Forelimb muscle (tissue), 1 donor: ENCODE measurements at regions not wholly inside any gene's neighbourhood (a gene's known extent, or its start where the extent isn't known, plus 50 kb on each side); places are given as distances from the start of the nearest gene placed in this dataset.
"Not testable (repeated sequence)": the region's sequence is repeated elsewhere in the genome, so short reads cannot be mapped to it uniquely, and the experiment has no call there.

Experiments
- DNase-seq: peaks from one replicate; pipeline ENCODE4 v3.0.0-alpha.2; 2013; ENCODE audit warnings: low read depth

DNA sequence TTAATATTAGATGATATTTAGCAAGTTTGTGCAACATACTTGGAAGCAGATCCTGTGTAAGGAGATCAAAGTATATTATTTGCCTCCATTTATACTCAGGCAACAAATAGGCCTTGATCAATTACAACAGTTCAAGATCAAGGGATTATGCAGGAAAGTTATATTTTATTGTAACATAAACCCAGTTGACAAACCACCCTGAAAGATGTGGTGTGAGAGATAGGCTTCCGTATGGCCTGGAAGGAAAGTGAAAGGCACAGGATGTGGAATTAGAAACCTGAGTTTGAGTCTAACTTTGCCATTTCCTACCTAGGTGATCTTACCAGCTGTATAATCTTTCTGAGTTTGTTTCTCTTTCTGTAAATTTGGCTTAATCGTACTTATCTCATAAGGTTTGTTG lies 284.1 kb downstream of the BMP4 start:
- DNase-seq: no peak

- no peak for DNase-seq
These were observed 285.9 kb downstream of the BMP4 start for GRCh38 chr14:53670701-53671100.

- DNase-seq: no peak
These were observed 287.7 kb downstream of the BMP4 start for GRCh38 chr14:53668897-53669296.

GRCh38 chr14:53663709-53664108 lies 292.9 kb downstream of the BMP4 start:
- DNase-seq: no peak

DNA sequence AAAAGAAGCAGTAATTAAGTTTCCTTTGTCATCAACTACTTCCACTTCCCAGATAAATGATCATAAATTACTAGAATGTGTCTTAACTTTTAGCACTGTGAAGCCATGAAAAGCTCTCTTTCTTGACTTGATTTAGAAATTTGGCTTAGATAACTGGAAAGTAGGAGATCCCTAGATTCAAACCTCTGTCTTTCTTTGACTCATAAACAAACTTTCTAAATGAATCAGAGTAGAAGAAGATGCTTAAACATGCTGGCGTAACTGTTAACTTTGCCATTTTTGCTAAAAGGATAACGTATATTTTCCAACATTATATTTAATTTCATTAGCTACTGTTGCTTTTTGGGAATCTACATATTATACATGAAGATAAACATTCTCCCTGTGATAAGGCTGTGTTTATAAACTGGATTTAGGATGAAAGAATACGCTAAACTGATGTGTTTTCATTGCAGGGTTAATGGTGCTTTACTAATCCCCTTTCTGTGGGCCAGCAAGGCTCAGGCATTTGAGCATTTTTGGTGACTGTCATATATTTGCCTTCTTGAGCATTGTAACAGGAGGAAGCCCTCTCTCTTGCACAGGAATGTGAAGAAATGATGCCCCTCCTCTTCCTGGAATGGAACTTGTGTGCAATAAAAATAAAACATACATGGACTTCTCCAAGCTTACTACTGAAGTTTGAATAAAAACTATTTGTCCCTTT lies 301.4 kb downstream of the BMP4 start:
- DNase-seq: no peak

GRCh38 chr14:53652068-53652467 lies 304.6 kb downstream of the BMP4 start:
- no peak for DNase-seq

DNA sequence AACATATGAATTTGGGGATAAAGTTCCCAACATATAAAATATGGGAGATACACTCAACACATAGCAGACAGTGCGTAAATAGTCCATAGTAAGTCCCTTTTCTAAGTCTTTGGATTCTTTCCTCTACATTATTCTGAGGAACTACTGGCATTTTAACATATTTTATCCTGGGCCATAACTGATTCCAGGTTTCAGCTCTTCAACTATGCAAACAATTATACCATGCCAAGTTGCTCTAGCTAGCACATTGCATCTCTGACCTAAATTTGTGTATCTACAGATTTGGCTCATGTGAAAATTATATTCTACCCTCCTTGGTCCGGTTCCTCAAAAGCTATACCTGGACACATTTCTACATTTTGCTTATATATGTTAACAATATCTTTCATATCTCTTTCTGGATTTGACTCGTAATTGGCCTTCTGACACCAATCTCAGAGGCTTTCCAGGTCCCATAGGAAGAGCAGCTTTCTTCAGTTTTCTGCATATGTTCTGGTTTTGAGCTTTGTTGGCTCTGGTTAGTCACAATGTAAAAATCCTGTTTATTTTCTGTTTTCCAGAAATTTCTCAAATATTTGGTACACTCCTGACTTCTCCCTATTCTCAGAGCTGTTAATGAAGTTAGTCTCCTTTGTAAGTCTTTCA lies 305.4 kb downstream of the BMP4 start:
- no peak for DNase-seq

DNA sequence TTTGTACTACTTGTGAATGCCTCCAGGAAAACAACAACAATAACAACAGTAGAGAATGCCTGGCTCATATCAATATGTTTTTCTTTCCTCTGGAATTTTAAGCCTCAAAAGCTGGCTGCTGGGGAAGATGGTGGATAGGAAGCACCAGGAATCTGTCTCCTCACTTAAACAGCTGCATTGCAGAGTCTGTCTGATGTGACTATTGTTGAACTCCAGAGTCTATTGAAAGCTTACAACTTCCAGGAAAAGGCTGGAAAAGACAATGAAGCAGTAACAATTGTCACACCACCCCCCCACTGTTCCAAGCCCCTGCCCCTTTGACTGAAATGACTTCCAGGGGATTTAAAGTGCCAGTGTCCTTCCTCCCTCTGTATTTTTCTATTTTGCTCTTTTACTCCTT lies 309.7 kb downstream of the BMP4 start:
- no peak for DNase-seq

GRCh38 chr14:53640695-53641094 lies 315.9 kb downstream of the BMP4 start:
- no peak for DNase-seq

- DNase-seq: no peak
These were observed 317.7 kb downstream of the BMP4 start for GRCh38 chr14:53638966-53639365.

- DNase-seq: no peak
These were observed 321.8 kb downstream of the BMP4 start for GRCh38 chr14:53634793-53635192.

- DNase-seq: no peak
These were observed 326.3 kb downstream of the BMP4 start for GRCh38 chr14:53630336-53630735.

GRCh38 chr14:53628732-53629430 lies 327.7 kb downstream of the BMP4 start:
- DNase-seq: no peak

DNA sequence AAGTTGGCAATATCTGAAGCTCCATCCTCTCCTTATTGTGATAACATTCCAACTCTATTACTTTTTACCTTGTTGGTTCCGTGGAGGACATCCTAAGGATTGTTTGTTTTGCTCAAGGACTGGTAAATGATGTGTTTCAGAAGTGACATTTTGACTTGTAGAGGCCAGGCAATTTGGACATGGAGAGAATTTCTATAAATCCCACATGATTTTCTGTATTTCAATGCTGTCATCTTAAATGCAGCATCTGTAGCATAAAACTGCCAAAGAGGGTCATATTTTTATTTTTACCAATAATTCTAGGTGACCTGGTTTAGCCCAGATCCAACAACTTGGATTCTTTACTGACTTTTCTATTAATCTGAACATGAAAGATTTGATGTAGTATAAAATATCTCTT lies 328.4 kb downstream of the BMP4 start:
- no peak for DNase-seq

- no peak for DNase-seq
These were observed 329.9 kb downstream of the BMP4 start for GRCh38 chr14:53626761-53627160.

DNA sequence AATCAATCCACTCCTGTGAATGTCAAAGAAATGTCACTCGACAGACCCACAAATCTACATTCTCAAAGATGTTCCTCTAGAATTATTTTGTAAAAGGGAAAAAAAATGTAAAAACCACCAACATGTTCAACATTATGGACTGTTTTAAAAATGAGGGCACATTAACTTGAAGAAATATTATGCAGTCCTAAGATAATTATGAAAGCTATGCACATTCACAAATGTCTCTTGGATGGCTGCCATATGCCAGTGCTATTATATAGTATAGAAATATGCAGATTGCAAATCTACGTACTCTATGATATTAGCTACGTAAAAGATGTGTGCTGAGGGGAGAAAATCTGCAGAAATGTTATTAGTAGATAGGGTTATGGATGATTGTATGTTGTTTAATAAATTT lies 334.2 kb downstream of the BMP4 start:
- no peak for DNase-seq

DNA sequence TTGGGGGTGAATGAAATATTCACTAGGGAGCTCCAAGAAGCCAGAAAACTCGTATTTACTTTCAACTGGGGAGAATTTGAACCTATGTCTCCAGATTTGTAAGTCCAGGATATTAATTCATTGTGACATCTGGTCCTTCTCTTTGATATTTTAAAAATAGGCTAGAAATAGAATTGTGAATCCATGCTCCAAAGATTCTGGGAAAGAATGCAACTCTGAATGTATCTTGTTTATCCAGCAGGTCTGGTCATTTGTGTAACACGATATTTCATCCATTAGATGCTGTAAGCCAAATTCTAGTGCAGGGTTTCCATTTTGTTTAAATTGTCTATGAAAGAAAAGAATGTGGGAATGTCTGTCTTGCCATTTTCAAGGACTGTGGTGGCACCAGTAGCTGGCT lies 334.7 kb downstream of the BMP4 start:
- DNase-seq: no peak

DNA sequence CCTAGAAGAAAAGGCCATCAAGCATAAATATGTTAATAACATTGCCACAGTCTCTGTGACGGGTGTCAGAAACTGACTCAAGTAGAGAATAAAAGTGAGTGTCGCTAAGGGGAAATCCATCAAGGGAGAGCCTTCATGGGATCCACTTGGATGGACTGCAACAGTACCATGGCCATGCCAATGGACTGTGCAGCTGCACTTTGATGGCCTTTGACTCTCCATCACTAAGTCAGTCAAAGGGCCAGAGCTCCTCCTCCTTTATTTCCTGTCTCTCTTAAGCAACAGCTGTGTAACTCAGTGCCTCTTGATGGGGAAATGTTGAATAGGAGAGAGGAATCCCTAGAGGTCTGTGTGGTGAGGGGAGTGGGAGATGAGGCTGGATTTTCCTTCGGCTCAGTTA lies 335.2 kb downstream of the BMP4 start:
- no peak for DNase-seq

DNA sequence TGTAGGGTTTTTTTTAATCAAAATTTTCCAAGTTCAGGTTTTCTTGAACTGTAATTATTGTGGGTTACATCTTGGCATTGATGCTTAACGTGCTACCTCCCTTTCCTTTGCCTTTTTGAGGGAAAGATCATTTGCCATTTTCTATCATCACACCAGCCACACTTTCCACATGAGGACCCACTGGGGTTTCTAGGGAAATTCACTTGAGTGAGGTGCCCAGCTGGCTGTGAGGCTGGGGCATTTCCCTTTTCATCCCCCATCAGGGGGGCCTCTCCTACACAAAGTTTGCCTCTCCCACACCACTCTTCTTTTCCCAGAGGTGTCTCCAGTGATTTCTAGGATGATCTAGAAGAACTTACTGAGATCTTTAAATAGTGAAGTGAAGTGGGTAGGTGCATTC lies 335.7 kb downstream of the BMP4 start:
- DNase-seq: no peak

DNA sequence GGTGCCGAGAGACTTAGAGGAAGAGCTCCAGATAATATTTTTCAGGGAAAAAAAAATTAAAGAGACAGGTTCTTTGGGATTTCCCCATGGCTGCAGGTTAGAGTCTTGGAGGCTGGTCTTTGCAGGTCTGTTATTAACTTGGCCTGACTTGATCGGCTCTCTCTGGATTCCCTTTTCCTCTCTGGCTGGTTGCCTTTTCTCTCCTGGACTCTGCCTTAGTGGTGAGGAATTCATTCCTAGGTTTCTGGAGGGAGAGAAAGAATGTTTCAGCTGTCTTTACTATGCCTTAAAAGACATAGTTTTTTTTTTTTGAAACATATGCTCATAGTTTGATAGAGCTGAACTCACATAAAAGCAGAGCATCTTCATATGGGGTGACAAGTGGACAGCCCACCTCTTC lies 336.3 kb downstream of the BMP4 start:
- DNase-seq: peak; percentile 78

GRCh38 chr14:53619691-53620231 lies 336.9 kb downstream of the BMP4 start:
- DNase-seq: peak; percentile 83

GRCh38 chr14:53616536-53616935 lies 340.1 kb downstream of the BMP4 start:
- not testable (repeated sequence) for DNase-seq

DNA sequence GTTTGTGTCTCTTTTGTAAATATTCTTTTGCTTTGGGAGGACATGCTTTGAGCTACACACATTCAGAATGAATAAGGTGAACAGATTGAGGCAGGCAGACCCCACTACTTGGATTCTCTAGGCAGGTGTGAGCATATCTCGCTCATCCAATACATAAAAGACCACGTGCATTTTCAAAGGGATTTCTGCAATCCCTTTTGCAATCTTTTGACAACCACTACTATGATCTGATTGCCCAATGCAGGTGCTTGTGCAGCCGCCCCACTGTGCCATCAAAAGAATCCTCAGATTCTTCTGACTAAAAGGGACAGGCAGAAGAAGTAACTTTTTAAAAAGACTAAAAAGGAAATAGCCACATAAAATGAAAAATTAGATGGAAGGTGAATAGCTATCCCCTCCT lies 341.4 kb downstream of the BMP4 start:
- DNase-seq: no peak
